SK-N-SH (cell line): ENCODE measurements at regions not wholly inside any gene's neighbourhood (a gene's known extent, or its start where the extent isn't known, plus 50 kb on each side); places are given as distances from the start of the nearest gene placed in this dataset.

ENCODE experiments used
- CTCF ChIA-PET: fragments of 300-600, 350-600 bp; formaldehyde crosslinking; extraction: SDS; loops from one replicate; lab custom pipeline; 2021; lab: Yijun Ruan, JAX
- POLR2A ChIA-PET: fragments of 350-600 bp; sonication (Branson Sonifier 250); formaldehyde crosslinking; extraction: SDS; loops from one replicate; lab custom pipeline; 2020; ENCODE audit warnings: antibody characterized with exemption, inconsistent platforms; lab: Yijun Ruan, JAX
- DNase-seq: peaks from one replicate; pipeline ENCODE4 v3.0.0; 2012
- H2AFZ ChIP-seq: fragments of 200-600 bp; sonication (generic); 2 replicates; pipeline ENCODE4 v1.8.1; 2016; ENCODE audit warnings: antibody characterized with exemption, mild to moderate bottlenecking, low read depth
- H3F3A ChIP-seq: fragments of 200-600 bp; sonication (generic); replicated peaks from 2 replicates; pipeline ENCODE3; 2016; ENCODE audit warnings: antibody characterized with exemption, mild to moderate bottlenecking; ENCODE audit not compliant: insufficient read depth
- H3K27ac ChIP-seq, 2 experiments: fragments of 200-500 bp in 1 of 2; fragments of 200-600 bp in 1 of 2; sonication (Bioruptor generic) in 1 of 2; sonication (generic), shearing (Covaris generic) in 1 of 2; 2 replicates each; pipeline versions ENCODE4 v1.5.1 to v1.6.1; 2014 to 2016; ENCODE audit warnings: low read depth in 2 of 2, inconsistent platforms in 1 of 2, low read length in 1 of 2, mild to moderate bottlenecking in 1 of 2, mixed read lengths in 1 of 2
- H3K27me3 ChIP-seq: fragments of 200-600 bp; sonication (generic), shearing (Covaris generic); 2 replicates; pipeline ENCODE4 v1.6.1; 2016; ENCODE audit warnings: mixed run types; ENCODE audit not compliant: insufficient read depth
- H3K36me3 ChIP-seq, 2 experiments: fragments of 200-500 bp in 1 of 2; fragments of 200-600 bp in 1 of 2; sonication (Bioruptor generic) in 1 of 2; sonication (generic) in 1 of 2; replicated peaks in 1 of 2; 2 replicates each; pipeline versions ENCODE3 to v1.5.1; 2014 to 2016; ENCODE audit warnings: low read length in 1 of 2, mild to moderate bottlenecking in 1 of 2; ENCODE audit not compliant: insufficient read depth in 2 of 2, control insufficient read depth in 1 of 2
- H3K4me1 ChIP-seq, 2 experiments: fragments of 200-500 bp in 1 of 2; fragments of 200-600 bp in 1 of 2; sonication (Bioruptor generic) in 1 of 2; sonication (generic), shearing (Covaris generic) in 1 of 2; 2 replicates each; pipeline versions ENCODE4 v1.5.1 to v1.6.1; 2014 to 2016; ENCODE audit warnings: low read depth in 1 of 2, low read length in 1 of 2, mixed run types in 1 of 2; ENCODE audit not compliant: insufficient read depth in 2 of 2, control insufficient read depth in 1 of 2
- H3K4me2 ChIP-seq: fragments of 200-600 bp; sonication (generic), shearing (Covaris generic); 2 replicates; pipeline ENCODE4 v1.6.1; 2017; ENCODE audit warnings: mixed run types
- H3K4me3 ChIP-seq, 2 experiments: fragments of 200-500 bp in 1 of 2; fragments of 200-600 bp in 1 of 2; sonication (Bioruptor generic) in 1 of 2; sonication (generic), shearing (Covaris generic) in 1 of 2; 2 replicates each; pipeline versions ENCODE4 v1.5.1 to v1.8.1; 2014 to 2016; ENCODE audit warnings: low read depth in 2 of 2, inconsistent platforms in 1 of 2, low read length in 1 of 2, mild to moderate bottlenecking in 1 of 2, mixed read lengths in 1 of 2, moderate library complexity in 1 of 2
- H3K79me2 ChIP-seq: fragments of 200-600 bp; sonication (generic); 2 replicates; pipeline ENCODE4 v1.8.1; 2017; ENCODE audit warnings: mild to moderate bottlenecking; ENCODE audit not compliant: insufficient read depth
- H3K9ac ChIP-seq: fragments of 200-600 bp; sonication (generic); 2 replicates; pipeline ENCODE4 v1.6.1; 2017; ENCODE audit warnings: mixed run types
- H3K9me2 ChIP-seq: fragments of 200-600 bp; sonication (generic); 2 replicates; pipeline ENCODE4 v1.6.1; 2017; ENCODE audit warnings: mixed run types
- H3K9me3 ChIP-seq: fragments of 200-600 bp; sonication (generic); 2 replicates; pipeline ENCODE4 v1.6.1; 2017; ENCODE audit warnings: mixed run types, mild to moderate bottlenecking, moderate library complexity
- H4K20me1 ChIP-seq: fragments of 200-600 bp; sonication (generic); 2 replicates; pipeline ENCODE4 v1.6.1; 2017; ENCODE audit warnings: mild to moderate bottlenecking, mixed run types; ENCODE audit not compliant: insufficient read depth
- CHD2 ChIP-seq: fragments of 150-350 bp; IDR thresholded peaks from 2 replicates; pipeline ENCODE4 v1.6.1; 2018; ENCODE audit warnings: low read length; ENCODE audit not compliant: partially characterized antibody
- EP300 ChIP-seq, 2 experiments: IDR thresholded peaks; 2 replicates each; pipeline versions ENCODE4 v1.4.0 to v1.6.1; 2012; ENCODE audit warnings: borderline replicate concordance in 1 of 2, low read depth in 1 of 2, low read length in 1 of 2
- FOSL2 ChIP-seq: IDR thresholded peaks from 2 replicates; pipeline ENCODE4 v1.4.0; 2012; ENCODE audit warnings: low read depth, mild to moderate bottlenecking, moderate library complexity, borderline replicate concordance
- JUND ChIP-seq: IDR thresholded peaks from 2 replicates; pipeline ENCODE4 v1.4.0; 2012
- MEF2A ChIP-seq: IDR thresholded peaks from 2 replicates; pipeline ENCODE4 v1.4.0; 2012; ENCODE audit warnings: low read depth, borderline replicate concordance
- NFIC ChIP-seq: IDR thresholded peaks from 2 replicates; pipeline ENCODE4 v1.4.0; 2012; ENCODE audit warnings: borderline replicate concordance
- POLR2AphosphoS5 ChIP-seq: IDR thresholded peaks from 2 replicates; pipeline ENCODE4 v1.6.1; 2012; ENCODE audit warnings: low read depth, low read length
- RAD21 ChIP-seq: IDR thresholded peaks from 2 replicates; pipeline ENCODE4 v1.6.1; 2012; ENCODE audit warnings: mild to moderate bottlenecking, low read length
- RFX5 ChIP-seq: IDR thresholded peaks from 2 replicates; pipeline ENCODE4 v1.6.1; 2012; ENCODE audit warnings: mild to moderate bottlenecking, improper control_type of control experiment, low read length
- SMC3 ChIP-seq: IDR thresholded peaks from 2 replicates; pipeline ENCODE4 v1.6.1; 2012; ENCODE audit warnings: low read depth, low read length, improper control_type of control experiment
- TAF1 ChIP-seq: IDR thresholded peaks from 2 replicates; pipeline ENCODE4 v1.6.1; 2012; ENCODE audit warnings: low read depth, mild to moderate bottlenecking, low read length, moderate library complexity, borderline replicate concordance
- TCF12 ChIP-seq: IDR thresholded peaks from 2 replicates; pipeline ENCODE4 v1.4.0; 2012
- TEAD4 ChIP-seq: IDR thresholded peaks from 2 replicates; pipeline ENCODE4 v1.4.0; 2012; ENCODE audit warnings: mild to moderate bottlenecking, borderline replicate concordance; ENCODE audit not compliant: insufficient read depth
- WGBS: methylation state at CpG from one replicate; pipeline ENCODE4 v1.1.6; 2017; ENCODE audit warnings: low lambda C conversion rate; 5-methylcytosine and 5-hydroxymethylcytosine counted together
- TF ChIP-seq, protein P1 (sequence below): fragments of 150-350 bp; IDR thresholded peaks from 2 replicates; pipeline ENCODE4 v1.6.1; 2016; ENCODE audit warnings: mild to moderate bottlenecking, low read depth, low read length
- TF ChIP-seq, protein P2 (sequence below): IDR thresholded peaks from 2 replicates; pipeline ENCODE4 v1.4.0; 2012; ENCODE audit warnings: low read depth, borderline replicate concordance

DNA sequence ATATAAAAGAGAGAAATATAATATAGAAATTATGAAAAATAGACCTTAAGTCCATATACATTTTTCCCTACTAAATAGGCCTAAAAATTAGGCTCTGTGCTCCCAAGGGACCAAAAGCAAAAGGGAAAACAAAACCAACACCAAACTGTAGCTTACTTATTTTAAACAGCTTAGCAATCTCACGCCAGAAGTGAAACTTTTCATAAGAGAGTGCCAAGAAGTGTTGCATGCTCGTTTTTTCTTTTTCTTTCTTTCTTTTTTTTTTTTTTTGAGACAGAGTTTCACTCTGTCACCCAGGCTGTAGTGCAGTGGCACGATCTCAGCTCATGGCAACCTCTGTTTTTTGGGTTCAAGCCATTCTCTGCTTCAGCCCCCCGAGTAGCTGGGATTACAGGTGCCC is 250.4 kb downstream of the TMA16 start:
- H4K20me1 ChIP-seq = no peaks in the 10 kb centered on the region
- 10% methylated on average over 4 of the region's 4 CpGs for WGBS
- no peak overlapping the region for H3K9ac ChIP-seq
- no peaks in the 10 kb centered on the region for H3F3A ChIP-seq
- POLR2A ChIA-PET = no interaction called here
- H3K4me2 ChIP-seq = no peak overlapping the region
- H3K27ac ChIP-seq = no peak overlapping the region
- TF ChIP-seq SMC3 = no peak
- peaks cover 3% of the 10 kb centered on the region; the same call in 1 of the 2 replicates for H3K9me3 ChIP-seq
- no peaks in the 10 kb centered on the region for H3K79me2 ChIP-seq
- H3K27me3 ChIP-seq = no peaks in the 10 kb centered on the region
- no peak for DNase-seq
- no peaks in the 10 kb centered on the region for H3K36me3 ChIP-seq
- H2AFZ ChIP-seq = no peak overlapping the region
- H3K4me1 ChIP-seq = peaks cover 0 to 2% of the 10 kb centered on the region in 2 experiments; a peak in 1 of 4 replicates
- H3K9me2 ChIP-seq = no peaks in the 10 kb centered on the region
- CTCF ChIA-PET = no interaction called here
- no peak overlapping the region for H3K4me3 ChIP-seq

DNA sequence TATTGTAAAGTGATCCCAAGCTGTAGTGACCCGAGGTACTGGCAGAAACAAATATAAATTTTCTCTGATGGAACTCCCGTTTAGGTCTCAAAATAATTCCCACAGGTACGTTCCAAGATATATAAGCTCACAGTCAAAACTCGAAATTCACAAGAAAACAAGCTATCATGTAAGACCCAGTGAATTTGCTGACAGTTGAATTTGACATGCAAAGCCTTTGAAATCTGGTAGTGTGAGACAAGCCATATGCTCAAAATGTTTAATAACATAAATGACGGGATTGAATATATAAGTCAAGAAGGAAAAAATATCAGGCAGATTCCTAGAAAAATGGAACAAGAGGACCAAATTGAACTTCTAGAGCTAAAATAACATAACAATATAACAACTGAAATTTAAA is 252.8 kb downstream of the TMA16 start:
- no peaks in the 10 kb centered on the region for H3K9me2 ChIP-seq
- TF ChIP-seq EP300 (IDR thresholded peaks at IDR 0.05; ENCODE audit: borderline replicate concordance in 1 of 2, low read depth in 1 of 2, low read length in 1 of 2) (no peak), TCF12 (no peak), POLR2AphosphoS5 (no peak), NFIC (no peak), MEF2A (no peak), FOSL2 (no peak), TAF1 (no peak), SMC3 (no peak), RFX5 (no peak), CHD2 (no peak), TEAD4 (no peak), RAD21 (no peak), JUND (no peak)
- TF ChIP-seq, protein P1, sequence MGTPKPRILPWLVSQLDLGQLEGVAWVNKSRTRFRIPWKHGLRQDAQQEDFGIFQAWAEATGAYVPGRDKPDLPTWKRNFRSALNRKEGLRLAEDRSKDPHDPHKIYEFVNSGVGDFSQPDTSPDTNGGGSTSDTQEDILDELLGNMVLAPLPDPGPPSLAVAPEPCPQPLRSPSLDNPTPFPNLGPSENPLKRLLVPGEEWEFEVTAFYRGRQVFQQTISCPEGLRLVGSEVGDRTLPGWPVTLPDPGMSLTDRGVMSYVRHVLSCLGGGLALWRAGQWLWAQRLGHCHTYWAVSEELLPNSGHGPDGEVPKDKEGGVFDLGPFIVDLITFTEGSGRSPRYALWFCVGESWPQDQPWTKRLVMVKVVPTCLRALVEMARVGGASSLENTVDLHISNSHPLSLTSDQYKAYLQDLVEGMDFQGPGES = no peak
- TF ChIP-seq, protein P2, sequence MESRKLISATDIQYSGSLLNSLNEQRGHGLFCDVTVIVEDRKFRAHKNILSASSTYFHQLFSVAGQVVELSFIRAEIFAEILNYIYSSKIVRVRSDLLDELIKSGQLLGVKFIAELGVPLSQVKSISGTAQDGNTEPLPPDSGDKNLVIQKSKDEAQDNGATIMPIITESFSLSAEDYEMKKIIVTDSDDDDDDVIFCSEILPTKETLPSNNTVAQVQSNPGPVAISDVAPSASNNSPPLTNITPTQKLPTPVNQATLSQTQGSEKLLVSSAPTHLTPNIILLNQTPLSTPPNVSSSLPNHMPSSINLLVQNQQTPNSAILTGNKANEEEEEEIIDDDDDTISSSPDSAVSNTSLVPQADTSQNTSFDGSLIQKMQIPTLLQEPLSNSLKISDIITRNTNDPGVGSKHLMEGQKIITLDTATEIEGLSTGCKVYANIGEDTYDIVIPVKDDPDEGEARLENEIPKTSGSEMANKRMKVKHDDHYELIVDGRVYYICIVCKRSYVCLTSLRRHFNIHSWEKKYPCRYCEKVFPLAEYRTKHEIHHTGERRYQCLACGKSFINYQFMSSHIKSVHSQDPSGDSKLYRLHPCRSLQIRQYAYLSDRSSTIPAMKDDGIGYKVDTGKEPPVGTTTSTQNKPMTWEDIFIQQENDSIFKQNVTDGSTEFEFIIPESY = no peak
- peaks cover 0 to 2% of the 10 kb centered on the region in 2 experiments; a peak in 1 of 4 replicates for H3K4me1 ChIP-seq
- POLR2A ChIA-PET = no interaction called here
- peaks cover 3% of the 10 kb centered on the region; the same call in 1 of the 2 replicates for H3K9me3 ChIP-seq
- CTCF ChIA-PET = interaction anchor here (2.0 kb wide), 1 partner anchor 9 kb away, joined by 5 read pairs; no protein-coding TSS in a partner anchor
- H3K27ac ChIP-seq = no peak overlapping the region
- no peaks in the 10 kb centered on the region for H4K20me1 ChIP-seq
- H3K79me2 ChIP-seq = no peaks in the 10 kb centered on the region
- no peak overlapping the region for H3K4me2 ChIP-seq
- H3F3A ChIP-seq = no peaks in the 10 kb centered on the region
- no peak overlapping the region for H3K9ac ChIP-seq
- no peak overlapping the region for H2AFZ ChIP-seq
- DNase-seq = no peak
- H3K27me3 ChIP-seq = no peaks in the 10 kb centered on the region
- no peaks in the 10 kb centered on the region for H3K36me3 ChIP-seq
- WGBS = 25% methylated on average over 5 of the region's 5 CpGs
- H3K4me3 ChIP-seq = no peak overlapping the region
